SJCRH30 (cell line): ENCODE measurements at regions not wholly inside any gene's neighbourhood (a gene's known extent, or its start where the extent isn't known, plus 50 kb on each side); places are given as distances from the start of the nearest gene placed in this dataset.

Experiments used
- DNase-seq, 2 experiments: peaks; one replicate each; pipeline ENCODE4 v3.0.0-alpha.2; 2015 to 2020
- H3K27ac ChIP-seq: fragments of 250-450 bp; sonication (Bioruptor Pico); 2 replicates; pipeline ENCODE4 v1.5.1; 2020; ENCODE audit warnings: mild to moderate bottlenecking, moderate library complexity
- H3K27me3 ChIP-seq: fragments of 250-450 bp; sonication (Bioruptor Pico); 2 replicates; pipeline ENCODE4 v1.5.1; 2020; ENCODE audit warnings: mild to moderate bottlenecking, moderate library complexity
- H3K36me3 ChIP-seq: fragments of 250-450 bp; sonication (Bioruptor Pico); 2 replicates; pipeline ENCODE4 v1.5.1; 2020; ENCODE audit warnings: mild to moderate bottlenecking, moderate library complexity
- H3K4me1 ChIP-seq: fragments of 250-450 bp; sonication (Bioruptor Pico); 2 replicates; pipeline ENCODE4 v1.5.1; 2020; ENCODE audit warnings: mild to moderate bottlenecking, moderate library complexity
- H3K4me3 ChIP-seq: fragments of 250-450 bp; sonication (Bioruptor Pico); 2 replicates; pipeline ENCODE4 v1.5.1; 2020; ENCODE audit warnings: mild to moderate bottlenecking, moderate library complexity
- H3K9me3 ChIP-seq: fragments of 250-450 bp; sonication (Bioruptor Pico); replicated peaks from 2 replicates; pipeline ENCODE4 v1.5.1; 2020; ENCODE audit warnings: mild to moderate bottlenecking, moderate library complexity

- no peaks in the 10 kb centered on the region; the same call in 1 of the 2 replicates for H3K27me3 ChIP-seq
Measured at GRCh38 chr3:10707400-10708215, 108.4 kb upstream of the SLC6A11 start.

GRCh38 chr3:10708216-10708893 is 107.7 kb upstream of the SLC6A11 start:
- H3K4me3 ChIP-seq = no peak overlapping the region
- no peaks in the 10 kb centered on the region for H3K9me3 ChIP-seq
- no peak overlapping the region for H3K27ac ChIP-seq
- H3K4me1 ChIP-seq = no peaks in the 10 kb centered on the region
- no peaks in the 10 kb centered on the region for H3K36me3 ChIP-seq
- H3K27me3 ChIP-seq = no peaks in the 10 kb centered on the region; the same call in 1 of the 2 replicates
- DNase-seq = no peak

More at GRCh38 chr3:10707400-10708215, 108.4 kb upstream of the SLC6A11 start:
- Histone ChIP-seq H3K36me3 (no peaks in the 10 kb centered on the region), H3K4me1 (no peaks in the 10 kb centered on the region), H3K4me3 (no peak overlapping the region), H3K27ac (no peak overlapping the region), H3K9me3 (no peaks in the 10 kb centered on the region)
- DNase-seq = no peak

- Histone ChIP-seq H3K36me3 (no peaks in the 10 kb centered on the region), H3K27ac (no peak overlapping the region), H3K27me3 (no peaks in the 10 kb centered on the region; the same call in 1 of the 2 replicates), H3K4me1 (no peaks in the 10 kb centered on the region), H3K9me3 (no peaks in the 10 kb centered on the region), H3K4me3 (no peak overlapping the region)
- no peak for DNase-seq
Measured at GRCh38 chr3:10709110-10709781, 106.8 kb upstream of the SLC6A11 start.

- DNase-seq = no peak
- Histone ChIP-seq H3K27me3 (no peaks in the 10 kb centered on the region; the same call in 1 of the 2 replicates), H3K4me3 (no peak overlapping the region), H3K36me3 (no peaks in the 10 kb centered on the region), H3K9me3 (no peaks in the 10 kb centered on the region), H3K27ac (no peak overlapping the region), H3K4me1 (no peaks in the 10 kb centered on the region)
Measured at GRCh38 chr3:10712121-10712520, 103.9 kb upstream of the SLC6A11 start.

- H3K4me3 ChIP-seq = no peak overlapping the region
- no peak overlapping the region for H3K27ac ChIP-seq
- H3K27me3 ChIP-seq = peaks cover 3% of the 10 kb centered on the region; the same call in 1 of the 2 replicates
- no peaks in the 10 kb centered on the region for H3K9me3 ChIP-seq
- no peaks in the 10 kb centered on the region for H3K4me1 ChIP-seq
- DNase-seq = no peak
- no peaks in the 10 kb centered on the region for H3K36me3 ChIP-seq
Measured at GRCh38 chr3:10713656-10714055, 102.4 kb upstream of the SLC6A11 start.

- no peaks in the 10 kb centered on the region for H3K9me3 ChIP-seq
- no peaks in the 10 kb centered on the region for H3K4me1 ChIP-seq
- DNase-seq = no peak
- no peak overlapping the region for H3K4me3 ChIP-seq
- H3K27ac ChIP-seq = no peak overlapping the region
- no peaks in the 10 kb centered on the region for H3K36me3 ChIP-seq
- H3K27me3 ChIP-seq = peaks cover 3% of the 10 kb centered on the region; the same call in 1 of the 2 replicates
Measured at GRCh38 chr3:10715886-10716285, 100.1 kb upstream of the SLC6A11 start.

- DNase-seq = no peak
- Histone ChIP-seq H3K36me3 (no peaks in the 10 kb centered on the region), H3K27me3 (peaks cover 3% of the 10 kb centered on the region; the same call in 1 of the 2 replicates), H3K27ac (no peak overlapping the region), H3K9me3 (no peaks in the 10 kb centered on the region), H3K4me1 (no peaks in the 10 kb centered on the region), H3K4me3 (no peak overlapping the region)
Measured at GRCh38 chr3:10716964-10717363, 99.1 kb upstream of the SLC6A11 start.

- Histone ChIP-seq H3K27me3 (peaks cover 3% of the 10 kb centered on the region; the same call in 1 of the 2 replicates), H3K4me3 (no peak overlapping the region), H3K4me1 (no peaks in the 10 kb centered on the region), H3K36me3 (no peaks in the 10 kb centered on the region), H3K27ac (no peak overlapping the region), H3K9me3 (no peaks in the 10 kb centered on the region)
- no peak for DNase-seq
Measured at GRCh38 chr3:10717756-10718155, 98.3 kb upstream of the SLC6A11 start.

- Histone ChIP-seq H3K4me3 (no peak overlapping the region), H3K9me3 (no peaks in the 10 kb centered on the region), H3K36me3 (no peaks in the 10 kb centered on the region), H3K4me1 (no peaks in the 10 kb centered on the region), H3K27ac (no peak overlapping the region), H3K27me3 (peaks cover 3% of the 10 kb centered on the region; the same call in 1 of the 2 replicates)
- no peak for DNase-seq
Measured at GRCh38 chr3:10721101-10721500, 94.9 kb upstream of the SLC6A11 start.

- Histone ChIP-seq H3K4me1 (no peaks in the 10 kb centered on the region), H3K27ac (no peak overlapping the region), H3K27me3 (0 out of 2 replicates have a peak, but pooled peaks cover under 1% of the 10 kb centered on the region), H3K4me3 (no peak overlapping the region), H3K36me3 (no peaks in the 10 kb centered on the region), H3K9me3 (no peaks in the 10 kb centered on the region)
- no peak for DNase-seq
Measured at GRCh38 chr3:10722911-10723310, 93.1 kb upstream of the SLC6A11 start.

- no peaks in the 10 kb centered on the region for H3K9me3 ChIP-seq
- no peak for DNase-seq
- H3K4me1 ChIP-seq = no peaks in the 10 kb centered on the region
- H3K27me3 ChIP-seq = no peaks in the 10 kb centered on the region
- no peak overlapping the region for H3K4me3 ChIP-seq
- no peak overlapping the region for H3K27ac ChIP-seq
- no peaks in the 10 kb centered on the region for H3K36me3 ChIP-seq
Measured at GRCh38 chr3:10723991-10724390, 92.0 kb upstream of the SLC6A11 start.

GRCh38 chr3:10725067-10725466 is 91.0 kb upstream of the SLC6A11 start:
- no peak for DNase-seq
- Histone ChIP-seq H3K36me3 (no peaks in the 10 kb centered on the region), H3K27ac (no peak overlapping the region), H3K4me1 (no peaks in the 10 kb centered on the region), H3K9me3 (no peaks in the 10 kb centered on the region), H3K27me3 (no peaks in the 10 kb centered on the region), H3K4me3 (no peak overlapping the region)

GRCh38 chr3:10725846-10726245 is 90.2 kb upstream of the SLC6A11 start:
- H3K4me1 ChIP-seq = no peaks in the 10 kb centered on the region
- no peak for DNase-seq
- no peaks in the 10 kb centered on the region for H3K9me3 ChIP-seq
- H3K36me3 ChIP-seq = no peaks in the 10 kb centered on the region
- H3K27me3 ChIP-seq = no peaks in the 10 kb centered on the region
- H3K27ac ChIP-seq = no peak overlapping the region
- H3K4me3 ChIP-seq = no peak overlapping the region

GRCh38 chr3:10726787-10727186 is 89.2 kb upstream of the SLC6A11 start:
- Histone ChIP-seq H3K4me3 (no peak overlapping the region), H3K36me3 (no peaks in the 10 kb centered on the region), H3K27me3 (no peaks in the 10 kb centered on the region), H3K27ac (no peak overlapping the region), H3K4me1 (no peaks in the 10 kb centered on the region), H3K9me3 (no peaks in the 10 kb centered on the region)
- DNase-seq = no peak

GRCh38 chr3:10729439-10729838 is 86.6 kb upstream of the SLC6A11 start:
- no peaks in the 10 kb centered on the region for H3K4me1 ChIP-seq
- no peak for DNase-seq
- H3K9me3 ChIP-seq = no peaks in the 10 kb centered on the region
- H3K4me3 ChIP-seq = no peak overlapping the region
- H3K36me3 ChIP-seq = no peaks in the 10 kb centered on the region
- no peak overlapping the region for H3K27ac ChIP-seq
- no peaks in the 10 kb centered on the region for H3K27me3 ChIP-seq
